ENCODE measurements at regions not wholly inside any gene's neighbourhood (a gene's known extent, or its start where the extent isn't known, plus 50 kb on each side); places are given as distances from the start of the nearest gene placed in this dataset.

GRCh38 chr2:145352484-145352883 lies 832.6 kb upstream of the ZEB2 start:
- no peak for TF ChIP-seq CTCF (IDR thresholded peaks at IDR 0.05)
- TF ChIP-seq POLR2A (IDR thresholded peaks at IDR 0.05): no peak
- no peak for TF ChIP-seq POLR2AphosphoS5 (IDR thresholded peaks at IDR 0.05)

Data from suprapubic skin (tissue), 4 donors.